T-cell (primary cell): ENCODE measurements at regions not wholly inside any gene's neighbourhood (a gene's known extent, or its start where the extent isn't known, plus 50 kb on each side); places are given as distances from the start of the nearest gene placed in this dataset.
"Not testable (repeated sequence)": the region's sequence is repeated elsewhere in the genome, so short reads cannot be mapped to it uniquely, and the experiment has no call there.

ENCODE experiments used
- ATAC-seq, 4 experiments: fragments of 200-7000 bp in 3 of 4; fragments of 150-1000 bp in 1 of 4; cut with Tn5 transposase; replicated peaks in 1 of 4; 1 replicate in 3 of 4; 2 replicates in 1 of 4; pipeline ENCODE4 v1.10.0; 2021; ENCODE audit warnings: moderate library complexity in 3 of 4, mild to moderate bottlenecking in 2 of 4, moderate number of reproducible peaks in 1 of 4
- CTCF ChIA-PET, 2 donors: fragments of 300-600 bp; sonication (Branson Sonifier 250); formaldehyde crosslinking; loops; one replicate each; lab custom pipeline; 2022; ENCODE audit warnings: antibody characterized with exemption in 2 of 2; lab: Charles Lee
- POLR2A ChIA-PET, 2 donors: fragments of 300-600 bp; sonication (Branson Sonifier 250); formaldehyde crosslinking; loops; one replicate each; lab custom pipeline; 2022; ENCODE audit warnings: antibody characterized with exemption in 2 of 2; lab: Charles Lee
- DNase-seq, 35 experiments: peaks; one replicate each; pipeline versions ENCODE4 v3.0.0 to v3.0.0-alpha.2; 2013 to 2023
- H3K27ac ChIP-seq: one replicate; pipeline ENCODE4 v1.5.1; 2013; ENCODE audit warnings: low read length
- H3K27me3 ChIP-seq, 2 experiments: replicated peaks in 1 of 2; 1 replicate in 1 of 2; 2 replicates in 1 of 2; pipeline versions ENCODE4 v1.6.1 to v1.7.0; 2013; ENCODE audit warnings: low read length in 1 of 2, mixed read lengths in 1 of 2; ENCODE audit not compliant: control insufficient read depth in 2 of 2, insufficient read depth in 2 of 2; ENCODE audit errors: extremely low read depth in 1 of 2
- H3K36me3 ChIP-seq, 2 donors: 1 replicate in 1 of 2; 2 replicates in 1 of 2; pipeline versions ENCODE4 v1.6.1 to v1.7.0; 2013; ENCODE audit warnings: low read length in 1 of 2; ENCODE audit not compliant: control insufficient read depth in 2 of 2, insufficient read depth in 1 of 2; ENCODE audit errors: extremely low read depth in 1 of 2
- H3K4me1 ChIP-seq, 2 experiments: 1 replicate in 1 of 2; 2 replicates in 1 of 2; pipeline versions ENCODE4 v1.6.1 to v1.7.0; 2013; ENCODE audit warnings: low read length in 2 of 2, mixed read lengths in 1 of 2; ENCODE audit not compliant: insufficient read depth in 2 of 2, control insufficient read depth in 1 of 2; ENCODE audit errors: extremely low read depth in 1 of 2
- H3K4me3 ChIP-seq, 2 donors: 1 replicate in 1 of 2; 2 replicates in 1 of 2; pipeline versions ENCODE4 v1.5.1 to v1.7.0; 2013; ENCODE audit warnings: mild to moderate bottlenecking in 2 of 2, low read length in 1 of 2, moderate library complexity in 1 of 2; ENCODE audit not compliant: control insufficient read depth in 1 of 2; ENCODE audit errors: extremely low read depth in 1 of 2
- H3K9me3 ChIP-seq: 2 replicates; pipeline ENCODE4 v1.7.0; 2013
- H3K27ac Mint-ChIP-seq, 2 donors: one replicate each; pipeline ENCODE4 v1.8.0; 2020 to 2021; ENCODE audit warnings: mild to moderate bottlenecking in 2 of 2, mixed read lengths in 2 of 2
- H3K27me3 Mint-ChIP-seq, 2 donors: one replicate each; pipeline ENCODE4 v1.8.0; 2021 to 2022; ENCODE audit warnings: mixed read lengths in 2 of 2
- H3K36me3 Mint-ChIP-seq: one replicate; pipeline ENCODE4 v1.8.0; 2021; ENCODE audit warnings: mixed read lengths
- H3K4me1 Mint-ChIP-seq, 3 donors: one replicate each; pipeline ENCODE4 v1.8.0; 2020 to 2022; ENCODE audit warnings: mixed read lengths in 3 of 3, mild to moderate bottlenecking in 1 of 3
- H3K4me3 Mint-ChIP-seq, 3 donors: one replicate each; pipeline ENCODE4 v1.8.0; 2020 to 2022; ENCODE audit warnings: mild to moderate bottlenecking in 3 of 3, mixed read lengths in 3 of 3, moderate library complexity in 3 of 3
- H3K9me3 Mint-ChIP-seq, 3 donors: one replicate each; pipeline ENCODE4 v1.8.0; 2020 to 2022; ENCODE audit warnings: mixed read lengths in 3 of 3
- WGBS: methylation state at CpG from one replicate; pipeline ENCODE4 v1.1.5; 2013; ENCODE audit warnings: missing lambda C conversion rate; ENCODE audit not compliant: insufficient coverage; 5-methylcytosine and 5-hydroxymethylcytosine counted together

- H3K9me3 ChIP-seq = no peaks in the 10 kb centered on the region
- no peaks in the 10 kb centered on the region for H3K4me1 Mint-ChIP-seq
- POLR2A ChIA-PET = no interaction called here
- CTCF ChIA-PET = no interaction called here
- H3K4me1 ChIP-seq = no peaks in the 10 kb centered on the region
- no peak overlapping the region for H3K27ac ChIP-seq
- H3K27ac Mint-ChIP-seq = no peak overlapping the region
- DNase-seq (no peak), ATAC-seq (no peak)
- no peak overlapping the region for H3K4me3 Mint-ChIP-seq
- WGBS = no CpG with 5 or more reads among the region's 3 CpGs
- peaks cover 7 to 19% (median 15%) of the 10 kb centered on the region in 3 donors for H3K9me3 Mint-ChIP-seq
- no peak overlapping the region for H3K4me3 ChIP-seq
- H3K36me3 ChIP-seq = no peaks in the 10 kb centered on the region
- no peaks in the 10 kb centered on the region for H3K27me3 ChIP-seq
- no peaks in the 10 kb centered on the region for H3K36me3 Mint-ChIP-seq
- H3K27me3 Mint-ChIP-seq = no peaks in the 10 kb centered on the region
Measured at GRCh38 chr11:25625094-25625493, 706.8 kb upstream of the ANO3 start.

DNA sequence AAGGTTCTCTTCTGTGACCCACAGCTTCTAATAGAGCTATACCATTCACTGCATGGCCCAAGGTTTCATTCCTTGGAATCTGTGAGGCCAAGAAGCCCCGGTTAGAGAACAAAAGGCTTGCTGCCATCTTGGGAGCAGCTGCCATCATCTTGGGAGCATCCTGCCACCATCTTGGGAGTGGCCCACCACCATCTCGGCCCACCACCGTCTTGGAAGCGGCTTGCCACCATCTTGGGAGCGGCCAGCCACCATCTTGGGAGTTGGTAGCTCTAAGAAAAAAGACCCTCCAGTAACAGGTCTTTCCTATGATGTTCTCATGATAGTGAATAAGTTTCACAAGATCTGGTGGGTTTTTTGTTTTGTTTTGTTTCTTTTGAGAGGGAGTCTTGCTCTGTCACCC, 703.9 kb upstream of the ANO3 start:
- Mint-ChIP-seq H3K36me3 (no peaks in the 10 kb centered on the region), H3K9me3 (peaks cover 0 to 25% (median 18%) of the 10 kb centered on the region in 3 donors), H3K4me3 (no peak overlapping the region), H3K4me1 (no peaks in the 10 kb centered on the region), H3K27me3 (no peaks in the 10 kb centered on the region), H3K27ac (no peak overlapping the region)
- WGBS = 100% methylated on average over 1 of the region's 5 CpGs
- Histone ChIP-seq H3K4me3 (no peak overlapping the region), H3K4me1 (no peaks in the 10 kb centered on the region), H3K27me3 (no peaks in the 10 kb centered on the region), H3K27ac (no peak overlapping the region), H3K36me3 (no peaks in the 10 kb centered on the region), H3K9me3 (no peaks in the 10 kb centered on the region)
- POLR2A ChIA-PET = no interaction called here
- CTCF ChIA-PET = no interaction called here
- DNase-seq = no peak
- no peak for ATAC-seq

GRCh38 chr11:25633230-25633629, 698.7 kb upstream of the ANO3 start:
- Mint-ChIP-seq H3K27me3 (no peaks in the 10 kb centered on the region), H3K9me3 (peaks cover 0 to 15% (median 15%) of the 10 kb centered on the region in 3 donors), H3K27ac (no peak overlapping the region), H3K36me3 (no peaks in the 10 kb centered on the region), H3K4me1 (no peaks in the 10 kb centered on the region), H3K4me3 (no peak overlapping the region)
- no peaks in the 10 kb centered on the region for H3K27me3 ChIP-seq
- POLR2A ChIA-PET = no interaction called here
- no peak for DNase-seq
- no peak overlapping the region for H3K4me3 ChIP-seq
- H3K27ac ChIP-seq = no peak overlapping the region
- CTCF ChIA-PET = no interaction called here
- H3K4me1 ChIP-seq = no peaks in the 10 kb centered on the region
- ATAC-seq = no peak
- H3K36me3 ChIP-seq = no peaks in the 10 kb centered on the region
- no peaks in the 10 kb centered on the region for H3K9me3 ChIP-seq
- WGBS = no CpG with 5 or more reads among the region's 1 CpG

DNA sequence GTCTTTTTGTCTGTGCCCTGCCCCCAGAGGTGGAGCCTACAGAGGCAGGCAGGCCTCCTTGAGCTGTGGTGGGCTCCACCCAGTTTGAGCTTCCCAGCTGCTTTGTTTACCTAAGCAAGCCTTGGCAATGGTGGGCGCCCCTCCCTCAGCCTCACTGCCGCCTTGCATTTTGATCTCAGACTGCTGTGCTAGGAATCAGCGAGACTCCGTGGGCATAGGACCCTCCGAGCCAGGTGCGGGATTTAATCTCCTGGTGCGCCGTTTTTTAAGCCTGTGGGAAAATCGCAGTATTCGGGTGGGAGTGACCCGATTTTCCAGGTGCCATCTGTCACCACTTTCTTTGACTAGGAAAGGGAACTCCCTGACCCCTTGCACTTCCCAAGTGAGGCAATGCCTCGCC, 682.7 kb upstream of the ANO3 start:
- CTCF ChIA-PET, H3K4me1 ChIP-seq, H3K27me3 ChIP-seq, H3K27ac Mint-ChIP-seq, H3K36me3 ChIP-seq, H3K36me3 Mint-ChIP-seq, H3K4me1 Mint-ChIP-seq, H3K27ac ChIP-seq, H3K4me3 Mint-ChIP-seq, H3K9me3 ChIP-seq, H3K4me3 ChIP-seq, H3K27me3 Mint-ChIP-seq, DNase-seq, ATAC-seq, POLR2A ChIA-PET: not testable (repeated sequence)
- WGBS = 95% methylated on average over 12 of the region's 12 CpGs
- peaks cover 0 to 16% (median 7%) of the 10 kb centered on the region in 3 donors for H3K9me3 Mint-ChIP-seq

DNA sequence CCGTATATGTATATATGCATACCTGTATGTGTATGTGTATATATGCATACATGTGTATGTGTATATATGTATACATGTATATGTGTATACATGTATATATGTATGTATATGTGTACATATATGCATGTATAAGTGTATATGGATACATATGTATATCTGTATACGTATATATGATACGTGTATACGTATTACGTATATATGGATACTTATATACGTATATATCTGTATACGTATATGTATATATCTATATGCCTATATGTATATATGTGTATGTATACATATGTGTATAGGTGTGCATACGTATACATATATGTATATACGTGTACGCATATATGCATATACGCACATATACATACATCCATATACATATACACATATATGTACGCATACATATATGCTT, 681.6 kb upstream of the ANO3 start:
- H3K9me3 ChIP-seq = no peaks in the 10 kb centered on the region
- no peak overlapping the region for H3K4me3 ChIP-seq
- Mint-ChIP-seq H3K4me3 (no peak overlapping the region), H3K27ac (no peak overlapping the region), H3K4me1 (no peaks in the 10 kb centered on the region), H3K36me3 (no peaks in the 10 kb centered on the region), H3K27me3 (no peaks in the 10 kb centered on the region), H3K9me3 (peaks cover 0 to 19% (median 7%) of the 10 kb centered on the region in 3 donors)
- WGBS = no CpG with 5 or more reads among the region's 12 CpGs
- ChIA-PET POLR2A (no interaction called here), CTCF (no interaction called here)
- no peak overlapping the region for H3K27ac ChIP-seq
- H3K36me3 ChIP-seq = no peaks in the 10 kb centered on the region
- no peaks in the 10 kb centered on the region for H3K27me3 ChIP-seq
- no peaks in the 10 kb centered on the region for H3K4me1 ChIP-seq
- DNase-seq (no peak), ATAC-seq (no peak)

DNA sequence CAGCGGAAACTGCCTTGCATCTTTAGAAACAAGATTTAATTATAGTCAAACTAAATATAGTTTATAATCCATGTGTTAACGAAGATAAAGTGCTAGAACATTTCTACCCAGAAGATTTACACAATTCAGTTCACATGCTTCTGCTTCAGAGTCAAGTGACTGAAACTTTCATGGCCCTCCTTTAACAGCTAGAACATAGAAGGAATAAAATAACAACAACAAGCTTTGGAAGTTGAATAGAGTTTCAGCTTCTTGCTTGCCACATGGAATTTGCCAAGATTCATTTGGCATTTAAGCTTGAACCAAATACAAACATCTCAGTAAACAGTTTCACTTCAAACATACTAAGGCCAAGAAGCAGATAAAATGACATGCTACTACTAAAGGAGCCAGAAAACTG, 676.3 kb upstream of the ANO3 start:
- POLR2A ChIA-PET = no interaction called here

GRCh38 chr11:25658916-25659315, 673.0 kb upstream of the ANO3 start:
- no peaks in the 10 kb centered on the region for H3K36me3 ChIP-seq
- no peak overlapping the region for H3K27ac Mint-ChIP-seq
- H3K4me1 ChIP-seq = no peaks in the 10 kb centered on the region
- DNase-seq (no peak), ATAC-seq (no peak)
- no peak overlapping the region for H3K27ac ChIP-seq
- no peaks in the 10 kb centered on the region for H3K36me3 Mint-ChIP-seq
- no peak overlapping the region for H3K4me3 Mint-ChIP-seq
- WGBS = no CpG with 5 or more reads among the region's 2 CpGs
- ChIA-PET CTCF (no interaction called here), POLR2A (no interaction called here)
- H3K4me3 ChIP-seq = no peak overlapping the region
- H3K9me3 Mint-ChIP-seq = peaks cover 5 to 14% (median 13%) of the 10 kb centered on the region in 3 donors
- no peaks in the 10 kb centered on the region for H3K4me1 Mint-ChIP-seq
- H3K9me3 ChIP-seq = no peaks in the 10 kb centered on the region
- H3K27me3 Mint-ChIP-seq = no peaks in the 10 kb centered on the region
- H3K27me3 ChIP-seq = no peaks in the 10 kb centered on the region

More for the DNA sequence above, 676.3 kb upstream of the ANO3 start:
- peaks cover 5 to 17% (median 16%) of the 10 kb centered on the region in 3 donors for H3K9me3 Mint-ChIP-seq
- Histone ChIP-seq H3K9me3 (no peaks in the 10 kb centered on the region), H3K27ac (no peak overlapping the region), H3K27me3 (no peaks in the 10 kb centered on the region), H3K4me3 (no peak overlapping the region), H3K36me3 (no peaks in the 10 kb centered on the region), H3K4me1 (no peaks in the 10 kb centered on the region)
- H3K4me3 Mint-ChIP-seq = no peak overlapping the region
- ATAC-seq (no peak), DNase-seq (no peak)
- no CpG with 5 or more reads among the region's 2 CpGs for WGBS
- CTCF ChIA-PET = no interaction called here
- no peaks in the 10 kb centered on the region for H3K36me3 Mint-ChIP-seq
- no peak overlapping the region for H3K27ac Mint-ChIP-seq
- no peaks in the 10 kb centered on the region for H3K4me1 Mint-ChIP-seq
- H3K27me3 Mint-ChIP-seq = no peaks in the 10 kb centered on the region
